Neural cell (in vitro differentiated cells): ENCODE measurements at regions not wholly inside any gene's neighbourhood (a gene's known extent, or its start where the extent isn't known, plus 50 kb on each side); places are given as distances from the start of the nearest gene placed in this dataset.

Source experiments
- CTCF ChIP-seq: fragments of 450-650 bp; IDR thresholded peaks from 2 replicates; pipeline ENCODE4 v1.5.1; 2014; ENCODE audit warnings: antibody characterized with exemption, mild to moderate bottlenecking, moderate library complexity; ENCODE audit not compliant: poor library complexity, severe bottlenecking
- EZH2 ChIP-seq: fragments of 200-600, 300-800 bp; shearing (Covaris generic), sonication (generic); IDR thresholded peaks from 2 replicates; pipeline ENCODE4 v1.6.1; 2014; ENCODE audit warnings: antibody characterized with exemption, low read length, borderline replicate concordance, mild to moderate bottlenecking; ENCODE audit not compliant: insufficient read depth, poor library complexity, severe bottlenecking
- MXI1 ChIP-seq: fragments of 450-650 bp; conservative IDR thresholded peaks from 2 replicates; pipeline ENCODE4 v1.6.1; 2014; ENCODE audit warnings: antibody characterized with exemption, mild to moderate bottlenecking; ENCODE audit not compliant: poor library complexity, severe bottlenecking
- POLR2AphosphoS5 ChIP-seq: IDR thresholded peaks from 2 replicates; pipeline ENCODE4 v1.6.1; 2012
- TAF1 ChIP-seq: IDR thresholded peaks from 2 replicates; pipeline ENCODE4 v1.6.1; 2012; ENCODE audit warnings: low read depth
- TF ChIP-seq, protein P1 (sequence below): IDR thresholded peaks from 2 replicates; pipeline ENCODE4 v1.6.1; 2012; ENCODE audit warnings: borderline replicate concordance

DNA sequence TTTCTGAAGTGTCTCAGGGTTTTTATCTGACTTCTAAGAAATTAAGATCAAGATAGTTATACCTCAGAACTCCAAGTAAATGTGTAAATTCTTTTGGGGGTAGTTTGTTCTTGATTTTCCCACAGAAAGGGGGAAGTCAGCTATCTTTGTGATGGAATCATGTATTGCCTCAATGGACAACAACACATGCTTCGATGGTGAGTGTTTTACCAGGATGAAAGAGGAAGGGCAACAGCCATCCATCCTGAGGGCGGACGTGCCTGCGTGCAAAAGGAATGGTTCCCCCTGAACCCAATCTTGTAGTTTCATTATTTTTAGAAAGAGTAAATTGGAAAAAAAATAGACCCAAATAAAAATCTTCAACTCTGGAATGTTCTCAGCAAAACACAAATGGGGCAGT is 67.2 kb upstream of the ZPBP start:
- TF ChIP-seq TAF1 (no peak), EZH2 (no peak), CTCF (no peak), POLR2AphosphoS5 (no peak), MXI1 (no peak)
- TF ChIP-seq, protein P1, sequence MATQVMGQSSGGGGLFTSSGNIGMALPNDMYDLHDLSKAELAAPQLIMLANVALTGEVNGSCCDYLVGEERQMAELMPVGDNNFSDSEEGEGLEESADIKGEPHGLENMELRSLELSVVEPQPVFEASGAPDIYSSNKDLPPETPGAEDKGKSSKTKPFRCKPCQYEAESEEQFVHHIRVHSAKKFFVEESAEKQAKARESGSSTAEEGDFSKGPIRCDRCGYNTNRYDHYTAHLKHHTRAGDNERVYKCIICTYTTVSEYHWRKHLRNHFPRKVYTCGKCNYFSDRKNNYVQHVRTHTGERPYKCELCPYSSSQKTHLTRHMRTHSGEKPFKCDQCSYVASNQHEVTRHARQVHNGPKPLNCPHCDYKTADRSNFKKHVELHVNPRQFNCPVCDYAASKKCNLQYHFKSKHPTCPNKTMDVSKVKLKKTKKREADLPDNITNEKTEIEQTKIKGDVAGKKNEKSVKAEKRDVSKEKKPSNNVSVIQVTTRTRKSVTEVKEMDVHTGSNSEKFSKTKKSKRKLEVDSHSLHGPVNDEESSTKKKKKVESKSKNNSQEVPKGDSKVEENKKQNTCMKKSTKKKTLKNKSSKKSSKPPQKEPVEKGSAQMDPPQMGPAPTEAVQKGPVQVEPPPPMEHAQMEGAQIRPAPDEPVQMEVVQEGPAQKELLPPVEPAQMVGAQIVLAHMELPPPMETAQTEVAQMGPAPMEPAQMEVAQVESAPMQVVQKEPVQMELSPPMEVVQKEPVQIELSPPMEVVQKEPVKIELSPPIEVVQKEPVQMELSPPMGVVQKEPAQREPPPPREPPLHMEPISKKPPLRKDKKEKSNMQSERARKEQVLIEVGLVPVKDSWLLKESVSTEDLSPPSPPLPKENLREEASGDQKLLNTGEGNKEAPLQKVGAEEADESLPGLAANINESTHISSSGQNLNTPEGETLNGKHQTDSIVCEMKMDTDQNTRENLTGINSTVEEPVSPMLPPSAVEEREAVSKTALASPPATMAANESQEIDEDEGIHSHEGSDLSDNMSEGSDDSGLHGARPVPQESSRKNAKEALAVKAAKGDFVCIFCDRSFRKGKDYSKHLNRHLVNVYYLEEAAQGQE = no peak
